ENCODE measurements at regions not wholly inside any gene's neighbourhood (a gene's known extent, or its start where the extent isn't known, plus 50 kb on each side); places are given as distances from the start of the nearest gene placed in this dataset.

DNA sequence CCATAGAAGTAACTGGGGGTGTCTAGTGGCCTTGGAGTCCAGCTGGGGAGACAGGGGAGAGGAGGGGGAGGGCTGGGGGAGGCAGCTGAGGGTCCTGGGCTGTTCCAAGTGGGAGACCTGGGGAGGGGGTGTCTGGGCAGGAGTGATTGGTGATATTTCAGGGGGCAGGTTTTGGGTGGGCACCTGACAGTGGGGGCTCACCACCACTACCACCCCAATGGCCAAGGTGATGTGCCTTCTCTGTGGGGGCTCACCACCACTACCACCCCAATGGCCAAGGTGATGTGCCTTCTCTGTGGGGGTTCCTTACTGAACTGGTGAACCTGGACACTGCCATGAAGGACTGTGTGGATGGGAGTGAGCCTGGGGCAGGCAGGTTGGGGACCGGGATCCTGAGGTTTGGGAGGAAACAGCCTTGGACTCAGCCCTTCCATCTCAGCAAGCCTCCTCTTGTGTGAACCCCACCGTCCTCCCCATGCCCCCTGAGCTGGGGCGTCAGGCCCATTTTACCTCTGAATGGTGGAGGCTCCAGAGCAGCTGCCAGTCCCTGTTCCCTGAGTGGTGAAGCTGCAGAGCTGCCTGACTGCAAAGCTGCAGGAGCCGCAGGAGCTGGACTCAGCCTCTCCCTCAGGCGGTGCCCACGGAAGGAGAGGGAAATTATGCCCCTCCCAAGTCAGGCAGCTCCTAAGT, 50.6 kb upstream of the ZNF716 start:
- Histone ChIP-seq H3K9me3 (ENCODE audit: control insufficient read depth in 2 of 3, insufficient read depth in 1 of 3, low read length in 3 of 3) (peaks cover 0 to 4% (median 2%) of the 10 kb centered on the region in 3 donors), H3K27me3 (ENCODE audit: control insufficient read depth, insufficient read depth, low read length) (no peaks in the 10 kb centered on the region), H3K9ac (ENCODE audit: low read length in 3 of 3) (no peak overlapping the region), H3K36me3 (ENCODE audit: control insufficient read depth in 2 of 3, insufficient read depth in 3 of 3, low read length in 3 of 3) (no peaks in the 10 kb centered on the region), H3K4me1 (ENCODE audit: control insufficient read depth in 2 of 3, insufficient read depth in 2 of 3, low read depth in 1 of 3, low read length in 3 of 3) (no peaks in the 10 kb centered on the region), H3K27ac (ENCODE audit: low read depth in 2 of 2, low read length in 2 of 2) (no peak overlapping the region), H3K4me3 (ENCODE audit: low read length in 3 of 3) (no peak overlapping the region)
- peak in 1 of 5 donors; percentile 37 for DNase-seq
- intact Hi-C loops (cut with DNase I), result no loop called here
- TF ChIP-seq, protein P1, sequence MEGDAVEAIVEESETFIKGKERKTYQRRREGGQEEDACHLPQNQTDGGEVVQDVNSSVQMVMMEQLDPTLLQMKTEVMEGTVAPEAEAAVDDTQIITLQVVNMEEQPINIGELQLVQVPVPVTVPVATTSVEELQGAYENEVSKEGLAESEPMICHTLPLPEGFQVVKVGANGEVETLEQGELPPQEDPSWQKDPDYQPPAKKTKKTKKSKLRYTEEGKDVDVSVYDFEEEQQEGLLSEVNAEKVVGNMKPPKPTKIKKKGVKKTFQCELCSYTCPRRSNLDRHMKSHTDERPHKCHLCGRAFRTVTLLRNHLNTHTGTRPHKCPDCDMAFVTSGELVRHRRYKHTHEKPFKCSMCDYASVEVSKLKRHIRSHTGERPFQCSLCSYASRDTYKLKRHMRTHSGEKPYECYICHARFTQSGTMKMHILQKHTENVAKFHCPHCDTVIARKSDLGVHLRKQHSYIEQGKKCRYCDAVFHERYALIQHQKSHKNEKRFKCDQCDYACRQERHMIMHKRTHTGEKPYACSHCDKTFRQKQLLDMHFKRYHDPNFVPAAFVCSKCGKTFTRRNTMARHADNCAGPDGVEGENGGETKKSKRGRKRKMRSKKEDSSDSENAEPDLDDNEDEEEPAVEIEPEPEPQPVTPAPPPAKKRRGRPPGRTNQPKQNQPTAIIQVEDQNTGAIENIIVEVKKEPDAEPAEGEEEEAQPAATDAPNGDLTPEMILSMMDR (IDR thresholded peaks at IDR 0.05; ENCODE audit: borderline replicate concordance, extremely low read depth, insufficient read depth), result no peak
- no peak for FAIRE-seq

DNA sequence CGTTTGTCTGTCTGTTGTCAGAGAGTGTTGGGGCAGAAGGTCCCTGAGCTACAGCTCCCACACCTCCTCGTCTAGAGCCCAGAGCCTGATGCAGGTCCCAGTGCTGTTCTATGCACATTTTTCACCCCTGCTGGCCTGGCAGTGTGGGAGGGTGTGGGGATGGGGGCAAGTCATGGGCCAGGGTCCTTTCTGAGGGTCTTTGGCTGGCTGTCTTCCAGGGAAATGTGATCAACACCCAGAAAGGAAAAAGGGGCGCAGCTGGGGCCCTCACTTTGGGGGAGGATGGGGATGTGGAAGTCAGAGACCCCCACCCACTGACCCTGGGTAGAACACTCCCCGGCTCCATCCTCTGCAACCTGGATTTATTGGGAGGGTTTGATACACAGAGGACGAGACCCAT, 50.0 kb upstream of the ZNF716 start:
- DNase-seq (peak in 1 of 5 donors; percentile 51), FAIRE-seq (no peak)
- H3K27ac ChIP-seq (ENCODE audit: low read depth in 2 of 2, low read length in 2 of 2), result no peak overlapping the region
- H3K9me3 ChIP-seq (ENCODE audit: control insufficient read depth in 2 of 3, insufficient read depth in 1 of 3, low read length in 3 of 3), result peaks cover 0 to 4% (median 0%) of the 10 kb centered on the region in 3 donors
- no peaks in the 10 kb centered on the region for H3K27me3 ChIP-seq (ENCODE audit: control insufficient read depth, insufficient read depth, low read length)
- H3K9ac ChIP-seq (ENCODE audit: low read length in 3 of 3), result no peak overlapping the region
- TF ChIP-seq, protein P1 (IDR thresholded peaks at IDR 0.05; ENCODE audit: borderline replicate concordance, extremely low read depth, insufficient read depth), result no peak
- no peaks in the 10 kb centered on the region for H3K36me3 ChIP-seq (ENCODE audit: control insufficient read depth in 2 of 3, insufficient read depth in 3 of 3, low read length in 3 of 3)
- intact Hi-C loops (cut with DNase I), result no loop called here
- H3K4me3 ChIP-seq (ENCODE audit: low read length in 3 of 3), result no peak overlapping the region
- H3K4me1 ChIP-seq (ENCODE audit: control insufficient read depth in 2 of 3, insufficient read depth in 2 of 3, low read depth in 1 of 3, low read length in 3 of 3), result no peaks in the 10 kb centered on the region
